HG03064 (cell line): ENCODE measurements at regions not wholly inside any gene's neighbourhood (a gene's known extent, or its start where the extent isn't known, plus 50 kb on each side); places are given as distances from the start of the nearest gene placed in this dataset.
"Not testable (repeated sequence)": the region's sequence is repeated elsewhere in the genome, so short reads cannot be mapped to it uniquely, and the experiment has no call there.

Experiments
- ATAC-seq: cut with Tn5 transposase; IDR thresholded peaks from one replicate; pipeline ENCODE4 v1.9.1; 2021; ENCODE audit warnings: low read depth; ENCODE audit not compliant: unreplicated experiment

DNA sequence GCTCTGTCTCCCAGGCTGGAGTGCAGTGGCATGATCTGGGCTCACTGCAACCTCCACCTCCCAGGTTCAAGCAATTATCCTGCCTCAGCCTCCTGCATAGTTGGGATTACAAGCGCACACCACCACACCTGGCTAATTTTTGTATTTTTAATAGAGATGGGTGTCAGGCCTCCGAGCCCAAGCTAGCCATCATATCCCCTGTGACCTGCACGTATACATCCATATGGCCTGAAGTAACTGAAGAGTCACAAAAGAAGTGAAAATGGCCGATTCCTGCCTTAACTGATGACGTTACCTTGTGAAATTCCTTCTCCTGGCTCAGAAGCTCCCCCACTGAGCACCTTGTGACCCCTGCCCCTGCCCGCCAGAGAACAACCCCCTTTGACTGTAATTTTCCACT lies 109.6 kb upstream of the CLINT1 start:
- ATAC-seq = not testable (repeated sequence)

GRCh38 chr5:157965989-157966388 lies 107.0 kb upstream of the CLINT1 start:
- no peak for ATAC-seq

DNA sequence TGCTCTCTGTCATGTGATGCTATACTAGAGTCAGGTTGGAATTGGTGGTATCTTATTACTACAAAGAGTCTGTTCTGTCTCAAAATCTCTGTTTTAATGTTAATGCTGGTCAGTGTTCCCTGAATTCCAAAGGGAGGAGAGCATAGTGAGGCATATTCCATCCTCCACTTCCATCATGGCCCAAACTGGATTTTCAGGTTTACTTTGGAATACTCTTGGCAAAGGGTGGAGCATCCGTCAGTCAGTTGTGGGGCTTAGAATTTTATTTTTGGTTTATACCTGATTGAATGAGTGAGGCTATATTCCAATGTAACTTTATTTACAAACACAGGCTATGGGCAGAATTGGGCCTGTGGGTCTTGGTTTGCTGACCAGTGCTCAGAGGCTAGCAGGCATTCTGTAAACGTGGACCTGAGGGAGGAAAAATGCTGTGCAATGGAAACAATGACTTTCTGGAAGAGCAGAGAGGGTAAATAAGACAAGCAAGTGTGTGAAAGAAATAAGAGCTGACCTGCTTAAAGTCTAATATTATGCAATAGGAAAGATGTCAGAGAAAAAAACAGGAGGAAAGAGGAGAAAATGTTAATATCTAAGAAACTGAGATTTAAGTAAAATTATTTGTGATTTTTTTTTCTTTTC lies 106.2 kb upstream of the CLINT1 start:
- no peak for ATAC-seq

- no peak for ATAC-seq
Measured at GRCh38 chr5:157963761-157964160, 104.8 kb upstream of the CLINT1 start.

- no peak for ATAC-seq
Measured at GRCh38 chr5:157963244-157963643, 104.3 kb upstream of the CLINT1 start.

DNA sequence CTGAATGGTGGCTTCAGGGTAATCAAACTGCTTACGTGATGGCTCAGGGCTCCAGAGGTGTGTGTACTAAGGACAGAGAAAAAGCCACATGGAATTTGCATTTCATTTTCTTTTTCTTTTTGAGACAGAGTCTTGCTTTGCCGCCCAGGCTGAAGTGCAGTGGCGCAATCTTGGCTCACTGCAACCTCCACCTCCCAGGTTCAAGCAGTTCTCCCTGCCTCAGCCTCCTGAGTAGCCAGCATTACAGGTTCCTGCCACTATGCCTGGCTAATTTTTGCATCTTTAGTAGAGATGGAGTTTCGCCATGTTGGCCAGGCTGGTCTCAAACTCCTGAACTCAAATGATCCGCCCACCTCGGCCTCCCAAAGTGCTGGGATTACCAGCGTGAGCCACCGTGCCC lies 103.7 kb upstream of the CLINT1 start:
- ATAC-seq = not testable (repeated sequence)

- no peak for ATAC-seq
Measured at GRCh38 chr5:157961896-157962590, 103.1 kb upstream of the CLINT1 start.

DNA sequence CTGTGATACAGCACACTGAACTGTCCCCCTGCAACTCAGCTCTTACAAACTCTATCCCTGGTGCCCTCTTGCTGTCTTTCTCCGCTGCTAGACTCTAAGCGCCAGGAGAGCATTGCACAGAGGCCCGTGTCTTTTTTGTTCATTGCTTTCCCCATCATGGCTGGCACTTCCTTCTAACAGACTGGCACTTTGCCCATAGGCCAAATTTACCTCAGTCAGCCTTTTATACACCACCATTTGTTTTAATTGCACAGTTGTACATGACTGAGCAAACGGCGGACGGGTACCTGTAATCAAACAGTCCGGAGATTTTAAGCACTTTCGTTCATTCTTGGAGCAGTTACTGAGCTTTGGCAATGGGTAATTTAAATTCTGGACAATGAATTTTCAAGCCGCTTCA lies 102.2 kb upstream of the CLINT1 start:
- ATAC-seq = no peak

DNA sequence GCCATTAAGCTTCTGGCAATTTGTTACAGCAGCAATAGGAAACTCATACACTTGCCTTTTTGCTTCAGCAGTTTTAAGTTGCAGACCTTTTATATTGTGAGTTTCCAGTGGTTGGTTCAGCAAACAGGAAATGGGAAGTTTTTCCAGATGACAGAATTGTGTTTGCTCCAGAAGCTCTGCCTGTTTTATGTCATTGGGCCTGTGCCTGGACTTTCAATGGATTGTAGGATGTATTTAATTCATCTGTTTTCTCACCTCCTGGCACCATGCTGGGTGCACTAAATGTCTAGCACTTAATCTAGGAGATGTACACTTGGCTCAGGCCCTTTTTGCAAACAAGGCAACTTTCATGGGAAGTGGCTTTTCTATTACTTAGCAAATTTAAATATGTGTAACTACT lies 100.4 kb upstream of the CLINT1 start:
- no peak for ATAC-seq

DNA sequence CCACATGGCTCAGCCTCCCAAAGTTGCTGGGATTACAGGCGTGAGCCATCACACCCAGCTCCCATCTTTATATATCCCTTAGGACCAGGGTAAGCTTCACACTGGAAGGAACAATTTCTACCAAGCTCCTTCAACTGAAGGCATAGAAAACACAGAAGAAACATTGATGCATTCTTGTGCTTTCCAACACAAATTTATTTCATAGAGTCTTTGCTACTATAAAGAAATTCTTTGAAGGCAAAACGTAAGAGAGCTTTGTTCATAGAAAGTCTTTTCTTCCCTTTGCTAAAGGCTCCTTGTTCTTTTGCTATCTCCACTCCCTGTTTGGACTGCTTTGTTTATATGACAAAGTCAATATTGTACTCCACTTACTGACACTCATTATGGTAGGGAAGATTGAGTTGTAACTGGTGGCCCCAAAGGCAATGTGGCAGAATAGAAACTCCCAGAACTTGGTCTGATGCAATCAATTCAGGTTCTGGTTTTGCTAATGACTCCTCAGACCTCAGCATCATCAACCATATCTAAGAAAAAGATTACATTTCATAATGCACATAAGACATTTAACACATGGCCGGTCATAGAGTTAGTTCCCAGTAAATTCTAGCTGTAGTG lies 97.4 kb upstream of the CLINT1 start:
- ATAC-seq = no peak

DNA sequence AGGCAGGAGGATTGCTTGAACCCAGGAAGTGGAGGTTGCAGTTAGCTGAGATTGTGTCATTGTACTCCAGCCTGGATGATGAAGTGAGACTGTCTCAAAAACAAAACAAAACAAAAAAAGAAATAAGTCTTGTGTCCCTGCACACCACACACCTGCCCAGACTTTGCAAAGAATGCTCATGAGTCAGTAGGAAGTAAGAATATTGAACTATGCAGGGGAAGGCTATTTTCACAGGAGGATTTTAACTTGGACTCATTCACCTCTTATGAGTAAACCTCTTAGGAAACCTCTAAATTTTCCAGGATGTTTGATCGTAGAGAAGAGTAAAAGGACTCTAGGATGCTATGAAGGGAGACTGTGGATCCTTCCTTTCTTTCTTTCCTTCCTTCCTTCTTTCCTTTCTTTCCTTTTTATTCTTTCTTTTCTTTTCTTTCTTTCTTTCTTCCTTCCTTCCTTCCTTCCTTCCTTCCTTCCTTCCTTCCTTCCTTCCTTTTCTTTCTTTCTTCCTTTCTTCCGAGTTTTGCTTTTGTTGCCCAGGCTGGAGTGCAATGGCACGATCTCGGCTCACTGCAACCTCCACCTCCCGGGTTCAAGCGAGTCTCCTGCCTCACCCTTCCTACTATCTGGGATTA lies 96.7 kb upstream of the CLINT1 start:
- ATAC-seq = no peak

DNA sequence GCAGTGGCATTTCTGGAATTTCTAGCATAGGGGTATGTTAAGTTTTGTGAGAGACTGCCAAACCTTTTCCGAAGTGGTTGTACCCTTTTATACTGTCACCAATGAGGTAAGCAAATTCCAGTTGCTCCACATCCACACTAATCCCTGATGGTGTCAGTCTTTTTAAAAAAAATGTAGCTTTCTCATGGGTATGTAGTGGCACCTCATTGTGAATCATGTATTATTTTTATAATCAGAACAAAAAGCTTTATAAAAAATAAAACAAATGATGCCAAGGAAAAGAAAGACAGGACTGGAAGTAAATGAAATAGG lies 93.4 kb upstream of the CLINT1 start:
- no peak for ATAC-seq

DNA sequence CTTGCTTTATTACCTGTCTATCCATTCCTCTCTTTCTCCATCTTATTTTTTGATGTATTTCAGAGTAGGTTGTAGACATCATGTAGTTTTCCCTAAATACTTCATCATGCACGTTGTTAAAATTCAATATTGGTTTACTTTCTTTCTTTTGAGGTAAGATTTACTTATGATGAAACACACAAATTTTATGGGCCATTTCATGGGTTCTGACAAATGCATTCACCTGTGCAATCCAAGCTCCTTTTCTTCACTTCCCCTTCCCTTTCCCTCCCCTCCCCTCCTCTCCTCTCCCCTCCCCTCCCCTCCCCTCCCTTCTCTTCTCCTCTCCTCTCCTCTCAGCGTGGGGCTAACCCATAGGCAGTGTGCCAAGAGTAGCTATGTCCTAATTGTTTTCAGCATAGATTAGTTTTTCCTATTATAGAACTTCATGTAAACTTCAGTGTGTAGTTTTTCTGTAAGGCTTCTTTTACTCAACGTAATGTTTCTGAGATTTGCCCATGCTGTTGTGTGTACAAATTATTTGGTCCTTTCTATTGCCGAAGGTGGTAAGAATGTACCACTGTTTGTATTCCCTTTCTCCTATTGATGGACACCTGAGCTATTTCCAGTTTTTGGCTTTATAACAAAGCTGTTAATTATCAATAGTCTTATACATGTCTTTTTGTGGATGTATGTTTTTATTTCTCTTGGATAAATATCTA lies 92.9 kb upstream of the CLINT1 start:
- ATAC-seq = no peak

GRCh38 chr5:157949520-157949919 lies 90.6 kb upstream of the CLINT1 start:
- no peak for ATAC-seq

GRCh38 chr5:157948738-157949410 lies 89.9 kb upstream of the CLINT1 start:
- ATAC-seq = no peak

GRCh38 chr5:157947156-157947555 lies 88.2 kb upstream of the CLINT1 start:
- ATAC-seq = no peak

DNA sequence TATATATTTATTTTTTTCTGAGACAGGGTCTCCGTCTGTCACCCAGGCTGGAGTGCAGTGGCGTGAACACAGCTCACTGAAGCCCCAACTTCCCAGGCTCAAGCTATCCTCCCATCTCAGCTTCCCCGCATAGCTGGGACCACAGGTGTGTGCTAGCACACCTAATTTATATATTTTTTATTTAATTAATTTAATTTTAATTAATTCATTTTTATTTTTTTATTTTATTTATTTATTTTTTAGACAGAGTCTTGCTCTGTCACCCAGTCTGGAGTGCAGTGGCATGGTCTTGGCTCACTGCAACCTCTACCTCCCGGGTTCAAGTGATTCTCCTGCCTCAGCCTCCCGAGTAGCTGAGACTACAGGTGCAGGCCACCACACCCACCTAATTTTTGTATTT lies 86.9 kb upstream of the CLINT1 start:
- not testable (repeated sequence) for ATAC-seq

DNA sequence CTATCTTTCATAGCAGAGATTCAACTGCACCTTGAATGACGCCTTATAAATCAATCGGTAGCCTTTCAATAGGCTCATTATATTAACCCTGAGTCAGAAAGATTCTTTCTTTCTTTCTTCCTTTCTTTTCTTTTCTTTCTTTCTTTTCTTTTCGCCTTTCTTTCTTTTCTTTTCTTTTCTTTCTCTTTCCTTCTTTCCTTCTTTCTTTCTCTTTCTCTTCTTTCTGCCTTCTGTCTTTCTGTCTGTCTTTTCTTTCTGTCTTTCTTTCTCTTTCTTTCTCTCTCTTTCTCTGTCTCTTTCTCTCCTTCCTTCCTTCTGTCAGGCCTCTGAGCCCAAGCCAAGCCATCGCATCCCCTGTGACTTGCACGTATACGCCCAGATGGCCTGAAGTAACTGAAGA lies 86.0 kb upstream of the CLINT1 start:
- no peak for ATAC-seq

DNA sequence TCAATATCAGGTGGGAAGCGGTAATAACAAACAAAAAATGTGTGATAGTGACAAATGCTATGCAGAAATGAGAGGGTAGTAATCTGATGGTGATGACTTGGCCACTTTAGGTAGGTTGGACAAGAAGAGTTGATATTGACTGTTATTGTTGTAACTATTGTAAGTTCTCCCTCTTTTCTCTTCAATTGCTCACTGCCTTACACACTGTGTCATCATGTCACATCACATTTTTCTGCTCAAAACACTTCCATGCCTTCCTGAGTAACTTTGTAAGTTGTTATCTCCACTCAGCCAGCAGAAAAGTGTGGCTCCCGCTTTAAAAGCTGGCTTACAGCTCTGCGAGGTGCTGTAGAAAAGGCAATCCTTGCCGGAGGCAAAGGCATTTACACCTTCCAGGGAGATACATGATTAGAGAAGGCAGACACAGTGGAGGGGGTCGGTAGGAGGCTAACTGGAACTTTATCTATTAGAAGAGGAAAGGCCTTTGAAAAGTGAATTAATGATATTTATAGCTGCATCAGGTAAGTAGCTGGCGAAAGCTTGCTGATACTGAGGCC lies 85.2 kb upstream of the CLINT1 start:
- ATAC-seq = no peak

DNA sequence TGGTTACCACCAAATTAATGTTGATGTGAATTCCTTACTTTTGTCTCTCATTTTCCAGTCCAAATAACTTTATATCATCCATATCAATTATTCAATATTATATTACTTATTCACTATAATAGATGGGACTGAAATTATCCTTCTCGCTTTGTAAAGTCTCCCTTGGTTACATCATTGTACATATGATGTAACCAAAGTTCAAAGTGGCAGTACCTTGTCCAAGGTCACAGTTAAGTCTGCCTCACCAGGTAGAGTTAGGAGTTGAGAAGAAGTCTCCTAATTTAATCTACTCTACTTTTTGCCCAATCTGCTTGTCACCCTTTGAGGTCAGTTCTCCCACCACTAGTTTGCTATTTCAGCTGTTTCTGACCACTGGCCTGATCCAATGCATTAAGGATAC lies 83.7 kb upstream of the CLINT1 start:
- ATAC-seq = no peak
